Lower leg skin (tissue), 3 donors: ENCODE measurements at regions not wholly inside any gene's neighbourhood (a gene's known extent, or its start where the extent isn't known, plus 50 kb on each side); places are given as distances from the start of the nearest gene placed in this dataset.

ENCODE experiments used
- POLR2A ChIP-seq, 2 donors: fragments of 450-650 bp; IDR thresholded peaks; one replicate each; pipeline ENCODE4 v1.6.1; 2016 to 2017; ENCODE audit warnings: antibody characterized with exemption in 2 of 2, mild to moderate bottlenecking in 1 of 2, moderate library complexity in 1 of 2
- TF ChIP-seq, protein P1 (sequence below), 3 donors: fragments of 450-650 bp; IDR thresholded peaks; one replicate each; pipeline ENCODE4 v1.5.1; 2016; ENCODE audit warnings: antibody characterized with exemption in 3 of 3, mild to moderate bottlenecking in 3 of 3, moderate library complexity in 2 of 3

DNA sequence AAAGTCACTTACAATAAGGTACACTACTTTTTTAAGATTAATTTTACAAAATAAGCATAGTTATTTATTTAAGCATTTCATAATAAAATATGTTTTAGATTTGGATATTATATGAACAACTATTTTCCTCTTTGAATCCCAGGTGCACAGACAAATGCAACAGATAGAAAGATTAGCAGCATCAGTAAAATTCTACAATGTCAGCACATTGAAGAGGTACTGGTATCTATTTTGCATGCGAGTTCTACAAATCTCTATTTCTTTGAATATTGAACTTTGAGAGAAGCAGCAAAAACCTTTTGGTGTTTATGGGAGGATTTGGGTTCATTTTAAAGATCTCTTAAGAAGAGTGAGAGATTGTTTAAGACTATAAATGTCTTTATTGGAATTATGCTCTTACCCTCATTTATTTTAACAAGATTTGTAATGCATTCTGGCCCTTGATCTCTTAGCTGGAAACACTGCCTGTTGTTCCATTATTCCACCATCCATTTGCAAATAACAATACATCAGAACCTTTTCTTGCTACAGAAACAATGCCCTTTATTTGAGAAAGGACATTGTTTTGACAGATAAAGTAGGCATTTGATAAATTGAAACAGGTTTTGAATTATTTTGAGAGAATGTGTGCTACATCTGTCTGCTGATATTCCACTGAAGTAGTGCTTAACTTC is 558.8 kb upstream of the KLHL1 start:
- TF ChIP-seq, protein P1, sequence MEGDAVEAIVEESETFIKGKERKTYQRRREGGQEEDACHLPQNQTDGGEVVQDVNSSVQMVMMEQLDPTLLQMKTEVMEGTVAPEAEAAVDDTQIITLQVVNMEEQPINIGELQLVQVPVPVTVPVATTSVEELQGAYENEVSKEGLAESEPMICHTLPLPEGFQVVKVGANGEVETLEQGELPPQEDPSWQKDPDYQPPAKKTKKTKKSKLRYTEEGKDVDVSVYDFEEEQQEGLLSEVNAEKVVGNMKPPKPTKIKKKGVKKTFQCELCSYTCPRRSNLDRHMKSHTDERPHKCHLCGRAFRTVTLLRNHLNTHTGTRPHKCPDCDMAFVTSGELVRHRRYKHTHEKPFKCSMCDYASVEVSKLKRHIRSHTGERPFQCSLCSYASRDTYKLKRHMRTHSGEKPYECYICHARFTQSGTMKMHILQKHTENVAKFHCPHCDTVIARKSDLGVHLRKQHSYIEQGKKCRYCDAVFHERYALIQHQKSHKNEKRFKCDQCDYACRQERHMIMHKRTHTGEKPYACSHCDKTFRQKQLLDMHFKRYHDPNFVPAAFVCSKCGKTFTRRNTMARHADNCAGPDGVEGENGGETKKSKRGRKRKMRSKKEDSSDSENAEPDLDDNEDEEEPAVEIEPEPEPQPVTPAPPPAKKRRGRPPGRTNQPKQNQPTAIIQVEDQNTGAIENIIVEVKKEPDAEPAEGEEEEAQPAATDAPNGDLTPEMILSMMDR (IDR thresholded peaks at IDR 0.05), result no peak
- TF ChIP-seq POLR2A (IDR thresholded peaks at IDR 0.05), result no peak
